OCI-LY7 (cell line): ENCODE measurements at regions not wholly inside any gene's neighbourhood (a gene's known extent, or its start where the extent isn't known, plus 50 kb on each side); places are given as distances from the start of the nearest gene placed in this dataset.

Experiments used
- BruUV-seq: library from RNA; stranded (reverse); fragments of 400-500 nt; replicated peaks from 2 replicates; lab custom pipeline; 2021; lab: Mats Ljungman, UMichigan
- CTCF ChIA-PET: fragments of 300-600 bp; sonication (Branson Sonifier 250); formaldehyde crosslinking; loops from one replicate; lab custom pipeline; 2022; ENCODE audit warnings: antibody characterized with exemption; ENCODE audit not compliant: unreplicated experiment; lab: Charles Lee
- POLR2A ChIA-PET: fragments of 300-600 bp; sonication (Branson Sonifier 250); formaldehyde crosslinking; loops from one replicate; lab custom pipeline; 2022; ENCODE audit warnings: antibody characterized with exemption; lab: Charles Lee
- DNase-seq: peaks from one replicate; pipeline ENCODE4 v3.0.0-alpha.2; 2015; ENCODE audit warnings: low spot score
- H2AFZ ChIP-seq: fragments of 200-600 bp; sonication (generic), shearing (Covaris generic); 2 replicates; pipeline ENCODE4 v1.6.1; 2014; ENCODE audit warnings: mild to moderate bottlenecking, antibody characterized with exemption, low read length, moderate library complexity
- H3K27ac ChIP-seq: fragments of 200-600 bp; sonication (generic); 2 replicates; pipeline ENCODE4 v1.5.1; 2014; ENCODE audit warnings: mixed run types, low read depth, mild to moderate bottlenecking, moderate library complexity, low read length, inconsistent platforms; ENCODE audit not compliant: poor library complexity, severe bottlenecking
- H3K36me3 ChIP-seq: fragments of 200-600 bp; sonication (generic); 2 replicates; pipeline ENCODE4 v1.6.1; 2014; ENCODE audit warnings: mild to moderate bottlenecking, antibody characterized with exemption, low read length, moderate library complexity, mixed read lengths; ENCODE audit not compliant: insufficient read depth
- H3K4me1 ChIP-seq: fragments of 200-600 bp; sonication (generic); 2 replicates; pipeline ENCODE4 v1.5.1; 2014; ENCODE audit warnings: mild to moderate bottlenecking, low read length; ENCODE audit not compliant: insufficient read depth, poor library complexity, severe bottlenecking
- H3K4me2 ChIP-seq: fragments of 200-600 bp; sonication (generic); 2 replicates; pipeline ENCODE4 v1.6.1; 2014; ENCODE audit warnings: mild to moderate bottlenecking, low read length
- H3K4me3 ChIP-seq: fragments of 200-600 bp; sonication (generic); 2 replicates; pipeline ENCODE4 v1.5.1; 2014; ENCODE audit warnings: mild to moderate bottlenecking, low read depth, low read length; ENCODE audit not compliant: poor library complexity, severe bottlenecking
- H3K79me2 ChIP-seq: fragments of 200-600 bp; sonication (generic); 2 replicates; pipeline ENCODE4 v1.6.1; 2016; ENCODE audit warnings: low read depth, mild to moderate bottlenecking, low read length, moderate library complexity, mixed read lengths; ENCODE audit not compliant: insufficient read depth
- H3K9me2 ChIP-seq: fragments of 200-600 bp; sonication (generic); 2 replicates; pipeline ENCODE4 v1.6.1; 2016; ENCODE audit warnings: mild to moderate bottlenecking, low read length, mixed read lengths; ENCODE audit not compliant: insufficient read depth
- H3K9me3 ChIP-seq: fragments of 200-600 bp; sonication (generic); 2 replicates; pipeline ENCODE4 v1.6.1; 2014; ENCODE audit warnings: mild to moderate bottlenecking, mixed run types, low read length, mixed read lengths
- H4K20me1 ChIP-seq: fragments of 200-600 bp; sonication (generic); 2 replicates; pipeline ENCODE4 v1.6.1; 2014; ENCODE audit warnings: mild to moderate bottlenecking, antibody characterized with exemption, low read length, moderate library complexity, mixed read lengths; ENCODE audit not compliant: insufficient read depth
- EZH2phosphoT487 ChIP-seq: fragments of 200-600 bp; sonication (generic); IDR thresholded peaks from 2 replicates; pipeline ENCODE4 v1.6.1; 2018; ENCODE audit warnings: low read depth, borderline replicate concordance, mild to moderate bottlenecking, mixed run types, antibody characterized with exemption, low read length, moderate library complexity, mixed read lengths
- intact Hi-C: fragments of 100-400 bp; cut with micrococcal nuclease; formaldehyde crosslinking; loops from one replicate; pipeline ENCODE4 v1.10.0; 2022; ENCODE audit not compliant: unreplicated experiment
- TF ChIP-seq, protein P1 (sequence below): fragments of 200-600 bp; sonication (generic); conservative IDR thresholded peaks from 2 replicates; pipeline ENCODE4 v1.5.1; 2014; ENCODE audit warnings: mild to moderate bottlenecking, antibody characterized with exemption, low read length, moderate library complexity, mixed read lengths

DNA sequence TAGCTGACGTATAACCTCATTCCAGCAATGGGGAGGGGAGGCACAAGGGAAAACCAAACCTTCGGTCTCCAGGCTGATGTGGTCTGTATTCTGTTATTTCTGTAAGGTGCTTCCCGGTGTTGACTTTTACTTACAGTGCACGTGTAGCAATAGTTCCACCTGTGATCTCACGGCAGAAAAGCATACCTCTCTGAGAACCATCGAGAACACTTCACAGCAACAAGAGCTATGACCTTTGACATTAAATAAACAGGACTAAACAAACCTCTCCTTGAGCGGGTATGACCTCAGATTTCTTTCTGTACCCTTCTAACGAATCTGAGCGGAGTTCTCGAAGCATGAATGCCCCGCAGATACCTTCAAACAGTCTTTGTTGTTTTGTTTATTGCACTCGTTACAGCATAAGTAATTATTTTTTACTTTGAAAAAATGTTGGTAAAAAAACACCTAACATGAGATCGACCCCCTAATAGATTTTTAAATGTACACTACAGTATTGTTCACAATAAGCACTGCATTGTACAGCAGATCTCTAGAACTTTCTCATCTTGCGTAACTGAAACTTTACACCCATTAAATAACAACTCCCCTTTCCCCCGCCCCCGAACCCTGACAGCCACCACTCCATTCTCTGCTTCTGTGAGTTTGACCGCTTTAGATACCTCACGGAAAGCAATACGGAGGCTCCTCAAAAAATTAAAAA, 282.3 kb downstream of the GATA3 start:
- no peak overlapping the region for H3K27ac ChIP-seq
- no peaks in the 10 kb centered on the region for H3K9me3 ChIP-seq
- ChIA-PET CTCF (no interaction called here), POLR2A (interaction anchor here (1.5 kb wide), 1 partner anchor 13 kb away, joined by 3 read pairs; no protein-coding TSS in a partner anchor)
- DNase-seq, result no peak
- no peaks in the 10 kb centered on the region for H3K4me1 ChIP-seq
- no peaks in the 10 kb centered on the region for H3K79me2 ChIP-seq
- intact Hi-C loops, result loop anchor here (10.0 kb wide), 1 partner anchor 462 kb away; no protein-coding TSS in a partner anchor
- no peak for TF ChIP-seq EZH2phosphoT487
- TF ChIP-seq, protein P1, sequence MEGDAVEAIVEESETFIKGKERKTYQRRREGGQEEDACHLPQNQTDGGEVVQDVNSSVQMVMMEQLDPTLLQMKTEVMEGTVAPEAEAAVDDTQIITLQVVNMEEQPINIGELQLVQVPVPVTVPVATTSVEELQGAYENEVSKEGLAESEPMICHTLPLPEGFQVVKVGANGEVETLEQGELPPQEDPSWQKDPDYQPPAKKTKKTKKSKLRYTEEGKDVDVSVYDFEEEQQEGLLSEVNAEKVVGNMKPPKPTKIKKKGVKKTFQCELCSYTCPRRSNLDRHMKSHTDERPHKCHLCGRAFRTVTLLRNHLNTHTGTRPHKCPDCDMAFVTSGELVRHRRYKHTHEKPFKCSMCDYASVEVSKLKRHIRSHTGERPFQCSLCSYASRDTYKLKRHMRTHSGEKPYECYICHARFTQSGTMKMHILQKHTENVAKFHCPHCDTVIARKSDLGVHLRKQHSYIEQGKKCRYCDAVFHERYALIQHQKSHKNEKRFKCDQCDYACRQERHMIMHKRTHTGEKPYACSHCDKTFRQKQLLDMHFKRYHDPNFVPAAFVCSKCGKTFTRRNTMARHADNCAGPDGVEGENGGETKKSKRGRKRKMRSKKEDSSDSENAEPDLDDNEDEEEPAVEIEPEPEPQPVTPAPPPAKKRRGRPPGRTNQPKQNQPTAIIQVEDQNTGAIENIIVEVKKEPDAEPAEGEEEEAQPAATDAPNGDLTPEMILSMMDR, result no peak
- H3K9me2 ChIP-seq, result no peaks in the 10 kb centered on the region
- H3K4me2 ChIP-seq, result no peak overlapping the region
- H3K4me3 ChIP-seq, result no peak overlapping the region
- no peaks in the 10 kb centered on the region for H4K20me1 ChIP-seq
- no peak overlapping the region for H2AFZ ChIP-seq
- no TSS peak for BruUV-seq
- H3K36me3 ChIP-seq, result no peaks in the 10 kb centered on the region

DNA sequence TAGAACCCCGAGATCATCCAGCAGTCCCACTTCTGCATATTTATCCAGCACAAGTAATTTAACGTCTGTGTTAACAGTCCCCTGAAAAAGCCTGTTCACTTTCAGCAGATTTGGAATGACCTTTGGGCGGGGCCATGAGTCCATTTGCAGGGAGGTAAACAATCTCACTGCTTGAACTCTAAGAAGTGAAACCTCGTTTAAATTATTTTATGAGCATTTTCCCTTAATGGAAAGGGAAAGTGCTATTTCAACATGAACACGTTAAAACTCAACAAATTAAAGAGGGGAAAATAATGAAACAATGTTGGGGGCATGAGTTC, 282.8 kb downstream of the GATA3 start:
- no peak overlapping the region for H3K4me3 ChIP-seq
- no peaks in the 10 kb centered on the region for H3K4me1 ChIP-seq
- CTCF ChIA-PET, result no interaction called here
- H3K9me3 ChIP-seq, result no peaks in the 10 kb centered on the region
- no peak for DNase-seq
- no peak overlapping the region for H2AFZ ChIP-seq
- no peak overlapping the region for H3K4me2 ChIP-seq
- no peaks in the 10 kb centered on the region for H3K9me2 ChIP-seq
- POLR2A ChIA-PET, result interaction anchor here (1.5 kb wide), 1 partner anchor 14 kb away, joined by 3 read pairs; no protein-coding TSS in a partner anchor
- H3K36me3 ChIP-seq, result no peaks in the 10 kb centered on the region
- no peak for TF ChIP-seq EZH2phosphoT487
- TF ChIP-seq, protein P1, result no peak
- H3K27ac ChIP-seq, result no peak overlapping the region
- no TSS peak for BruUV-seq
- no peaks in the 10 kb centered on the region for H4K20me1 ChIP-seq
- H3K79me2 ChIP-seq, result no peaks in the 10 kb centered on the region
- intact Hi-C loops, result loop anchor here (10.0 kb wide), 1 partner anchor 462 kb away; no protein-coding TSS in a partner anchor

DNA sequence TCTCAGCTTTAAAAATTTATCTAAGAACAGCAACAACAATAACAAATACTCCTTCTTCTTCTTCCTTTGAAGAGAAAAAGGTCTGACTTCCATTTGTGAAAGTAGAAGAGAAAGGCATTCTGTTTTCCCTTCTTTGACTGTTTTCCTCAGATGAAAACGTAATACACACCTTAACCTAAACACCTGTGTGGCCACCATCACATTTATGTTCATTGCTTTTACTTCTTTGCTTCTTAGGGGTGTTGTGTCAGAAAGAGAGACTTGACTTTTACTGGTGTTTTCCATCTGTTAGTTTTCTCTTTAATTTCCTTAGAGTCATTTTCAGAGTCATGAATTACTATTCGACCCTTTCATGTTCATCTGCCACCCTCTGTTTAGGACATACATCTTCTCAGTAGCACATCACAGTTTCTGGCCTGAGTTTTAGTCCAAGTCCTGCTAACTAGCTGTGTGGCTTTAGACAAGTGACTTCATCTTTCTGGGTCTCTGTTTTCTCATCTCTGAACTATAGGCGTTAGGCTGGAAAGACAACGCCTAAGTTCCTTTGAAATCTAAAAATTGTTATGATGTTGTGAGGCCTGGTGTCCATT, 283.8 kb downstream of the GATA3 start:
- ChIA-PET CTCF (no interaction called here), POLR2A (no interaction called here)
- H3K4me2 ChIP-seq, result no peak overlapping the region
- BruUV-seq, result no TSS peak
- no peak for DNase-seq
- H3K79me2 ChIP-seq, result no peaks in the 10 kb centered on the region
- no peaks in the 10 kb centered on the region for H3K4me1 ChIP-seq
- no peaks in the 10 kb centered on the region for H3K9me2 ChIP-seq
- no peak overlapping the region for H2AFZ ChIP-seq
- no peaks in the 10 kb centered on the region for H3K9me3 ChIP-seq
- no peaks in the 10 kb centered on the region for H4K20me1 ChIP-seq
- H3K36me3 ChIP-seq, result no peaks in the 10 kb centered on the region
- TF ChIP-seq, protein P1, result no peak
- TF ChIP-seq EZH2phosphoT487, result no peak
- H3K27ac ChIP-seq, result no peak overlapping the region
- intact Hi-C loops, result loop anchor here (10.0 kb wide), 1 partner anchor 463 kb away; no protein-coding TSS in a partner anchor
- no peak overlapping the region for H3K4me3 ChIP-seq
